ENCODE measurements at regions not wholly inside any gene's neighbourhood (a gene's known extent, or its start where the extent isn't known, plus 50 kb on each side); places are given as distances from the start of the nearest gene placed in this dataset.

GRCh38 chr22:49657275-49657973, 170.2 kb downstream of the BRD1 start:
- TF ChIP-seq CTCF (IDR thresholded peaks at IDR 0.05; ENCODE audit: borderline replicate concordance, insufficient read depth, low read depth, low read length): no peak
- peak overlapping the region; percentile 98 for H3K4me3 ChIP-seq (ENCODE audit: low read depth, low read length)

- peak overlapping the region; percentile 98 for H3K4me3 ChIP-seq (ENCODE audit: low read depth, low read length)
These were observed 170.8 kb downstream of the BRD1 start for GRCh38 chr22:49656883-49657274.

- TF ChIP-seq CTCF (IDR thresholded peaks at IDR 0.05; ENCODE audit: borderline replicate concordance, insufficient read depth, low read depth, low read length): no peak
- H3K4me3 ChIP-seq (ENCODE audit: low read depth, low read length): peak overlapping the region; percentile 98
These were observed 171.3 kb downstream of the BRD1 start for GRCh38 chr22:49656291-49656851.

- no peak for TF ChIP-seq CTCF (IDR thresholded peaks at IDR 0.05; ENCODE audit: borderline replicate concordance, insufficient read depth, low read depth, low read length)
- H3K4me3 ChIP-seq (ENCODE audit: low read depth, low read length): no peak overlapping the region
These were observed 172.4 kb downstream of the BRD1 start for GRCh38 chr22:49655168-49655812.

- TF ChIP-seq CTCF (IDR thresholded peaks at IDR 0.05; ENCODE audit: borderline replicate concordance, insufficient read depth, low read depth, low read length): no peak
- no peak overlapping the region for H3K4me3 ChIP-seq (ENCODE audit: low read depth, low read length)
These were observed 177.1 kb downstream of the BRD1 start for GRCh38 chr22:49650336-49651241.

GRCh38 chr22:49649166-49650068, 178.3 kb downstream of the BRD1 start:
- TF ChIP-seq CTCF (IDR thresholded peaks at IDR 0.05; ENCODE audit: borderline replicate concordance, insufficient read depth, low read depth, low read length): no peak
- H3K4me3 ChIP-seq (ENCODE audit: low read depth, low read length): no peak overlapping the region
